ENCODE measurements at regions not wholly inside any gene's neighbourhood (a gene's known extent, or its start where the extent isn't known, plus 50 kb on each side); places are given as distances from the start of the nearest gene placed in this dataset.

GRCh38 chr5:19241690-19242089 lies 746.3 kb downstream of the CDH18 start:
- Histone ChIP-seq H4K91ac (replicated peaks; ENCODE audit: insufficient read length, low read length) (no peak overlapping the region), H3K4me1 (replicated peaks in 1 of 4; ENCODE audit: control insufficient read depth in 3 of 4, insufficient read depth in 4 of 4, low read length in 3 of 4) (no peaks in the 10 kb centered on the region), H3K23me2 (ENCODE audit: low read depth, low read length) (no peaks in the 10 kb centered on the region), H3K56ac (replicated peaks; ENCODE audit: insufficient read length, low read depth, low read length) (no peak overlapping the region), H3K79me1 (ENCODE audit: low read depth, low read length) (no peaks in the 10 kb centered on the region), H3K27me3 (replicated peaks in 1 of 4; ENCODE audit: control insufficient read depth in 3 of 4, extremely low read depth in 1 of 4, insufficient read depth in 3 of 4, low read length in 3 of 4) (no peaks in the 10 kb centered on the region), H4K8ac (ENCODE audit: extremely low read depth, insufficient read depth, low read length) (no peak overlapping the region), H2AFZ (ENCODE audit: low read length) (no peak overlapping the region), H4K20me1 (replicated peaks in 1 of 2; ENCODE audit: control insufficient read depth in 1 of 2, insufficient read depth in 2 of 2, low read length in 2 of 2) (no peaks in the 10 kb centered on the region), H3K9me3 (ENCODE audit: insufficient read depth in 2 of 2, low read depth in 1 of 2, low read length in 1 of 2) (peaks cover 0 to 2% of the 10 kb centered on the region in 2 experiments; a peak in 2 of 4 replicates), H2AK5ac (ENCODE audit: low read depth, low read length) (no peak overlapping the region), H2BK20ac (ENCODE audit: low read length) (no peak overlapping the region), H2BK15ac (ENCODE audit: low read length) (no peak overlapping the region), H4K5ac (ENCODE audit: insufficient read length, low read depth, low read length) (no peak overlapping the region), H2BK120ac (replicated peaks; ENCODE audit: low read depth, low read length) (no peak overlapping the region), H3K14ac (ENCODE audit: insufficient read length) (no peak overlapping the region), H3K9ac (replicated peaks in 1 of 4; ENCODE audit: extremely low read depth in 1 of 4, low read depth in 3 of 4, low read length in 3 of 4) (no peak overlapping the region), H3K79me2 (ENCODE audit: control insufficient read depth in 1 of 2, insufficient read depth in 2 of 2, low read length in 2 of 2) (no peaks in the 10 kb centered on the region), H3K27ac (ENCODE audit: low read depth, low read length) (no peak overlapping the region), H3K18ac (ENCODE audit: extremely low read depth, low read length) (no peak overlapping the region), H3K4ac (replicated peaks; ENCODE audit: insufficient read length, low read depth, low read length) (no peak overlapping the region), H3K4me2 (ENCODE audit: insufficient read depth in 1 of 2, low read depth in 2 of 2, low read length in 2 of 2) (no peak overlapping the region), H2BK5ac (ENCODE audit: low read depth, low read length) (no peak overlapping the region), H3K23ac (ENCODE audit: insufficient read length) (no peak overlapping the region), H2BK12ac (ENCODE audit: low read depth, low read length) (no peak overlapping the region), H3K36me3 (ENCODE audit: control insufficient read depth in 2 of 4, insufficient read depth in 4 of 4, low read length in 3 of 4) (no peaks in the 10 kb centered on the region), H3K4me3 (ENCODE audit: extremely low read depth in 1 of 4, insufficient read depth in 2 of 4, low read depth in 3 of 4, low read length in 4 of 4) (no peak overlapping the region)
- TF ChIP-seq POU5F1 (IDR thresholded peaks at IDR 0.05; ENCODE audit: low read depth, low read length) (no peak), CTCF (IDR thresholded peaks at IDR 0.05; ENCODE audit: control extremely low read depth in 1 of 3, insufficient read depth in 1 of 3, low read depth in 1 of 3, low read length in 3 of 3) (no peak), EGR1 (IDR thresholded peaks at IDR 0.05; ENCODE audit: borderline replicate concordance, low read depth, low read length) (no peak), E2F6 (IDR thresholded peaks at IDR 0.05) (no peak), TEAD4 (IDR thresholded peaks at IDR 0.05; ENCODE audit: low read depth, low read length) (no peak)
- FAIRE-seq (no peak), DNase-seq (ENCODE audit: low read depth in 1 of 2, low spot score in 2 of 2) (no peak)
- CTCF ChIA-PET (ENCODE audit: partially characterized antibody) = no interaction called here
- POLR2A ChIA-PET (ENCODE audit: partially characterized antibody) = no interaction called here
- 100% methylated on average over 1 of the region's 1 CpG; no CpG with 5 or more reads in 1 of the 2 experiments for WGBS, 2 experiments (ENCODE audit: extremely low coverage in 1 of 2, insufficient coverage in 1 of 2, insufficient read length in 1 of 2, insufficient replicate concordance in 2 of 2, low coverage in 1 of 2, low lambda C conversion rate in 2 of 2, missing lambda C conversion rate in 1 of 2)

Measured in H1 (cell line).